ENCODE measurements at regions not wholly inside any gene's neighbourhood (a gene's known extent, or its start where the extent isn't known, plus 50 kb on each side); places are given as distances from the start of the nearest gene placed in this dataset.

DNA sequence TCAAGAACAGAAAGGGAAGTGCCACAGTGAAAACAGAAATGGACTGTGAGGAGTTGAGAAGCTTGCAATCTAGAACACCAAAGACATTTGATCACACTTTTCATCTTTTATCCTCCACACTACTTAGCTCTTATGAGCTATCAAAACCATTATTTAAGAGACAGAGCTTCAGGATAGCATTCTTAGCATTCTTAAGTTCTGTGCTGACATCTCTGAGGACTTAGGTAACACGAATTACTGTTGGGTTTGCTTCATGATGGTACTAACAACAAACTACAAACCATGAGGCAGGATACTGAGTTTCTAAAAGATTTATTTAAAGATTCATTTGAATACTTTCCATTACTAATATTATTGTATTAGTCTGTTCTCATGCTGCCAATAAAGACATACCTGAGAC, 1038.6 kb downstream of the TUSC7 start:
- DNase-seq, result no peak

DNA sequence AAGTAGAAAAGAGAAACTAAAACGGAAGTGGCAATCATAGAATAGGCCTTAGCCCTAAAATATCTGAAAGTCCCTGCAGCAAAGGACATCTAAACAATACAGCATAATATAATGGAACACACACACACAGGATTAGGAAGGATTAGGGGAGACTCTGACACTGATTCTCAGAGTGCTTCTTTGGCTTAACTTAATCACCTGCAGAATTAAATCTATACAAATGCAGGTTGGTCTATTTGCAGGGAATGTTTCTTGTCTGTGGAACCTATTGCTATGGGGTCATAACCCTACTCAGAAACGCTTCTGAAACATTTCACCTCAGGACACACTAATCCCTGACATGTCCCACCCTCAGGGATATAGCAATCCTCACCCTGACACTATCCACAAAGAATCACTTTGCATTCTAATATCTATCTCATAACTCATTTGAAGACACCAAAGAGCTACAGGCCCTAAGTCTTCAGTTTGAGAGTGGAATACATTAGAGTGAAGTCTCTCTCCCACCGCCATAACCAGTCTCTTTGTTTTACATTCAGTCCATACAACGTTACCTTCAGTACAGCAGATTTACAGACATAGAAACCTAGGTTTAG, 1041.2 kb downstream of the TUSC7 start:
- DNase-seq, result no peak

DNA sequence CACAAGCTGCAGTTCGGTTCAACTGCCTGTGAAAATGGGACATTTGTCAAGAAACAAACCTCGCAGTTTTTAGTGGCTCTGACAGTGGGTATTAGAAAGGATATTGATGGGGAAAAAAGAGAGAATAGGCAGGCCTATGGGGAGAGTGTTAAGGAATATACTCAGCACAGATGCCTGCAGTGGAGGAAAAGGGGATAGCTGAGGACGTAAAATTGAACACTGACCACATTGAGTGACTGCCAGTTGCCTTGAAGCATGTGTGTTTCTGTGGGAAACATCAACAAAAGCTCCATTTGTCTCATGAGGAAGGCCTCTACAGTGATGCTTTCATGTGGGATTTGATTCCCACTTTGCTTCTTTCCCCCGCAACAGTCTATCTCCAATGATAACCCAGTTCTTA, 1042.1 kb downstream of the TUSC7 start:
- no peak for DNase-seq

DNA sequence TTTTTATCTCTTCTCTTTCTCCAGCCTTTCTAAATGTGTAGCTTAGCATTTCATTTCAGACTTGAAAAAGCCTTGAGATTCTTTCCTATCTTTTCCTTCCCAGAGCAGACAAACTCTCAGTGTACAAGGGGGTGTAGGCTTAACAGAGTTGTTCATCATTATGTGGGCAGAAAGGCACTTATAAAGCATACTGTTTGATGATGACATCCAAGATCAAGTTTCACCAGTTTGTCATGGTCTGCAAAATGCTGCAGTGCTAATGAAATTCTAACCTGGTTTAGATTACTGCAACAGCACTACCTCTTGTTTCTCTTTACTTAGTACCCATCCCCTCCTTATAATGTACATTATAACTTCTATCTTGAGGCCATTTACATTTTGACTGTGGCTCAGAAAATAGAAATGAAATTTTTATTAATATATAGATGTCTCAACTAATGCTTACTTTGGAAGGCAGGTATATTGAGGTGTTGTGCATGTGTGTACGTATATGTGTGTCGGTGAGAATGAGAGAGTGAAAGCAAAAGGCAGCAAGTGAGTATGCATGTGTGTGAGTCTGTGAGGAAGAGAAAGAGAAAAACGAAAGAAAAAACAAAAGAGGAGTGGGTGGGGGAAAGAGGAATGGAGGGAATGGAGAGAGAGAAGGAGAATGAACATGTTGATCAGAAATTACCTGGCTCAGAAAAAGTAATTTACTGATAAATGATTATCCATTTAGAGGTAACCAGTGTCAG, 1043.6 kb downstream of the TUSC7 start:
- DNase-seq, result no peak

DNA sequence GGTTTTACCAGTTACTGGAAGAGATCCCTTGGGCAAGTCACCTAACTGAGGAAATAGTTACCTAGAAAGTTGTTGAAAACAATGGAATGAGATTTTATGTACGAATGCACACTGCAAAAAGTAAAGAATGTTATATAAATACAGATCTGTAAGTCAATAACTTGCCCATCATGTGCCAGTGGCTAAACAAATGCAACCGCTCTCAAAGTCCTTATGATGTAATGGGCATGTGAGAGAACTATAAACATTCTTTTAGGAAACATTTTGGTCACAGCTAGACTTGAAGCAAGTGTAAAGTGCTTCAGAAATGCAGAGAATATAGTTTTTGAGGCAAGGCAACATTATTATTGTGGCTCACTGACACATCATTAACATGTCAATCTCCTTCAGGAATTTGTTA, 1044.5 kb downstream of the TUSC7 start:
- DNase-seq, result no peak

DNA sequence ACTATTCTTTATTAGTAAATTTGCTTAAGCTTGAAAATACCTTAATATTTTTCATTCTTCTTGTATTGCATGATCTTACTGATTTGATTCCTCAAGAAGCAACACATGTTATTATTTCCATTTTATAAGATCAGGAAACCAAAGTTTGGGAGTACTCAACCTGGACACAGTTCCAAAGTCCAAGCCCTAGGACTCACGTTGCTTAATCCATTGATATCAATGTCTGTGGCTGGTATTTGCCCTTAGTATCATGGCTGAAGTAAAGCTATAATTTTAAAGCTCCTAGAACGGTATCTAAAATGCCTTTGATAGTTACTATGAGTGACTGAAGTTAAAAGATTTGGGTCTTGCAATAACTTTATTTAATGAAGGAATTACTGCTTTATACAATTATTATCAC, 1045.3 kb downstream of the TUSC7 start:
- DNase-seq, result no peak

DNA sequence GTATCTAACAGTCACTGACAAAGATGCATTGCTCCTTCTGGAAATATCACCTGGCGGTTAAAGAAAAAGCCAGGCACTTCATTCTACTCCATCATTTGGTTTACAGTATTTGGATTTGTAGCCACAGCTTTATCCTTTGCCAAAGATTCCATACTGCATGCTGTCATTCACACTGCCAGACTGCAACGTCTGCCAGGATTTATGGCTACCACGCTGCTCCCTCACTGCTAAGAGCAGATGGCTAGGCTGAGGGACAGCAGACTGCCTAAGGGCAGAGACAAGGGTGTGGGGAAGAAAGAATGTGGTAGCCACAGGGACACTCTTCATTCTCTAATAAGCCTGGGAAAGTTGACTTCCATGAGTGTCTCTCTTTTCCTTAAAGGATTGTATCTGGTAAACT, 1047.0 kb downstream of the TUSC7 start:
- DNase-seq, result no peak

DNA sequence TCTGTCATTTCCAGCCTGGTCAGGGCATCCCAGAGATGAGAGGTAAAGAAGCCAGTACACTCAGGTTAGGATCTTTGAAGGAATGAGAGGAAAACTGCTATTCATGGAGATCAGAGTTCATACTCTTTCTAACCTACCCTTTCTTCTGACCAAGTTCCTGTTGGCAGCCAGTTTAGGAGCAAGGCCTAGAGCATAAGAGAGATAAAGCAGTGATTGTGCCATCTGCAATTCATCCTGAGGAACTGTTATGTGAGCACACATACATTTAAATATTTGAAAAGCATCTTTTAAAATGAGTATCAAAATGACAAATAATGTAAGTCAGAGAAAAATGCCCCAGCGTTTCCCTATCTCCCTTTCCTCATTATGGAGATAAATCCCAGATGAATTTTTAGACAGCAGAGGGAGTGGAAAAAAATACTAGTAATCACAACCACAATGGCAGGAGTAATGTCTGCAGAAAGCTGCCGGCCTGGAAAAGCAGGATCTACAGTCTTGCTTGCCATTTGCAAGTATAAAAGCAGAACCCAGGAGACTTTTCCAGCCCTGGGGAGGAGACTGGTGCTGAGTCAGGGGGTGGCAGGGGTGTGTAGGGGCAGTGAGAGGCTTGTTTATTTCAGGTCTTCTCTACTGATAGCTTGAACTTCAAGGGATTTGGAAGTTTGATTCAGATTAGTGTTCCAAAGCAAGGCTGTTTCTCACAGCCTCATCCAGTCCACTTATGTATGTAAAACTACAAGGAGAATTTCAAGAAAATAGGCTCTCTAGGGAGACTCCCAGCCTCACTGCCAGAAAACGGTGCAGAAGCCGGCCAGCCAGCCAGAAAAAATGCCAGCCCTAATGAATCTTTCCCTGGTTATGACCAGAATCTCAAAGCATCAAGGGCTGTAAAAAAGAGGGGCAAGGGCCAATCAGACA, 1052.4 kb downstream of the TUSC7 start:
- DNase-seq, result no peak

DNA sequence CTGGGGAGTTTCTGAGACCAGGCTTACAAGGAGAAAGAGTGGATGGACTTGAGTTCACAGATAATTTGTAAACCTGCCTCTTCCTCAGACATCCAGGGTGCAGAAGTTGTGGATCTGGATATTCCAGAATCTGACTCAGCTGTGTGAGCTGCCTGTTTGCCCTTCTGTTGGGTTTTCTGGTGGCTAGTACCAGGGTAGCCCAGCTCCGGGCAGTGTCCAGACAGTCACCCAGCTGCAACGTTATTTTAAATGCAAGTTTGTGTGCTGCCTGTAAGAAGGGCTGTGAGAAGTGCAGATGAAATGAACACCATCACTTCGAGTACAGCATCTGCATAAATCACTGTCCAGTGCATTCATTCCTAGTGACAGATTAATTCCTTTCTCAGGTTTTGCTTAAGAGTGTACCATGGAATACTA, 1053.0 kb downstream of the TUSC7 start:
- DNase-seq, result no peak

DNA sequence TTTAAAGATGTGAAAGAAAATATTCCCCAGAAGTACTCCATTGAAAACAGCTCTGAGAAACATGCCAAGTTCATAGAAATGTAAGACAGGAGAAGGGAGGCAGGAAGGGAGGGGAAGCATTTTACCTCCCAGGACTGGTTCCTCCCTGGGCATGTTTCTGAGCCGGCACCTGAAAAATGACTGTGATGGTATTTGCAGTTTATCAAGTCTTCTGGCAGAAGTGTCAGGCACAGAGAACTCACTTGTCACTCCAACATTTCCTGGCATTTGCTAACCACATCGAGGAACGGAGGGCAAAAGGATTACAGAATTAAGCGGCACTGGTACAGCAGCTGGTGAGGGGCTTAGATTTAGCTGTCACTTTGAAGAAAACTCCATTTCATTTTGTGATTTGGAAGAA, 1054.0 kb downstream of the TUSC7 start:
- no peak for DNase-seq

DNA sequence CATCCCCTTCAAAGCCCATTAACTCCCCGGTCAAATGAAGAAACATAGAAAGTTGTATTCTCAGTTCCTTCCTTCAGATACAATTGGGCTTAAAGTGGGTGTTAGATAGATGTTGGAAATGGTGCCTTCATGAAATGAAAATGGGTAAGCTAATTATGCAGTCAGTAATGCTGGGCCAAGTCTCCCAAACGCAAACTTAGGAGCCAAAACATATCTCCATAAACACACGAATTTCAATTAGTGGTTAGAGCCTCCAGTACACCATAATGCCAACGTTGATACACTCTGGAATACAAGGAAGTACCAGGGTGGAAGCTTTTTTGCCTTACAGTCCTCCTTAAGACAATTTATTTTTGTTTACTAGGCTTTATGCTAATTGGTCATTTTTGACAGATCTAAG, 1059.0 kb downstream of the TUSC7 start:
- no peak for DNase-seq

DNA sequence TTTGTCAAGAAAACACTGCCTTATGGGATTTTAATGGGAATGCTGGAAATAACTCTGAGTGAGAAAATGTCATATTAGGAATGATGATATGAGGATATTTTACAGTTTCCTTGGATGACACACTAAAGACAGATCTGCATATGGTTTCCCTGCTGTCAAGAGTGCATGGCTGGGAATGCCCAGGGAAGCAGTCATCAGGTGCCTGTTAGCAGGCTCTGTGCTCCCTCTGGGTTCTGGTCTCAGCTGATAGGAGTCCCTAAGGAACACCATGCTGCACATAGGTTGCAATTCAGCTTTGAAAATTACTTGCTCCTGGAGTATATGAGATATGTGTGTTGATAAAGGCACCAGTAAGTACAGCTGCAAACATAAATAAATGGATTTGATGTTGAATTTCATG, 1064.6 kb downstream of the TUSC7 start:
- DNase-seq, result no peak

DNA sequence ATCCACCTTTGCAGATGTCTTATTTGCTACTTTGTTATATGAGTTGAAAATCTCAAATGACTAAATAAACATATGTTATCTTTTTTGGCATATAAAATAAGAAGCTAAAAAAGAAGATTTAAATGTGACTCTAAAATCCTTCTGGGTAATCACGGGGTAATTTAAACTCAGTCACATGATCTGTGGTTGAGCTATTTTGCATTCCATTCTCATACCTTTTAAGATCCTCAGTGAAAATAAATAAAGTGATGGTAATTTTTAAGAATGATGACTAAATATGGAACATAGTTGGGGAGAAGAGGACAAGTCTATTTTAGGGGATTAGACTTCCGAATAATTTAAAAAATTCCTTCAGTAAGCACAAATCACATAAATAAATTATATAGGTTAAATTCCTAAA, 1076.8 kb downstream of the TUSC7 start:
- no peak for DNase-seq

DNA sequence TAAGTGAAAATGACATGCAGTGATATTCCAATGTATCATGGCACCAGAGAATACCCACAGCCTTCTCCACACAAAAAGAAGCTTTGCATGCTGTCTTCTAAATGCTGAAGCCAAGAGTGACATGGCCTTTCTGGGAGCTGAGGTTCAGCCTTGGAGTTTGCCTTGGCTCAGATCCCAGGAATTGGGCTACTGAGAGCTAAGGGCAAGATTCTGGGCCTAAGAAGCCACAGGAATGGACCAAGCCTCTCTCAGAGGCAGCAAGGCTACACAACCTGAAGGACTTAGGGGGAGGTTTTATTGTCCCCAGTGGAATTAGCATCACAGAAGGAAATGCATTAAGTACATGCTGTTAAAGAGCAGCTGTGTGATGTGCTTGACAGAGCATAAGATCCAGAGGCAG, 1078.5 kb downstream of the TUSC7 start:
- no peak for DNase-seq

DNA sequence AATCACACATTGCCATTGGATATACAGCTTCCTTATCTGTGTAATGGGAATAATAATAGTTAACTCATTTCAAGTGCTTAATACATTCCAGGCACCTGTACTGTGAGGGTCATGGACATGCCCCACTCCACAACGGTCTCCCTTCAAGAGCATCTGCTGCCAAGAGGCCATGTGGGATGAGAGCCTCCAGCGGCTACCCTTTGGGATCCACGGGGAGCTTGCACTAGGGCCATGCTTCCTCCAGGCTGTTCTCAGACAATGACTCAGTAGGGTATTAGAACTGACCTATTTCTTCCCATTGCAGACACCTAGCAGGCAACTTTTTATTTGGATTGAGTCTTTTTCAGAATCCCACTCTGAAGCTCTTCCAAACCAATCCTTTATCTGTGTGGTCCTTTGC, 1078.9 kb downstream of the TUSC7 start:
- DNase-seq, result no peak

DNA sequence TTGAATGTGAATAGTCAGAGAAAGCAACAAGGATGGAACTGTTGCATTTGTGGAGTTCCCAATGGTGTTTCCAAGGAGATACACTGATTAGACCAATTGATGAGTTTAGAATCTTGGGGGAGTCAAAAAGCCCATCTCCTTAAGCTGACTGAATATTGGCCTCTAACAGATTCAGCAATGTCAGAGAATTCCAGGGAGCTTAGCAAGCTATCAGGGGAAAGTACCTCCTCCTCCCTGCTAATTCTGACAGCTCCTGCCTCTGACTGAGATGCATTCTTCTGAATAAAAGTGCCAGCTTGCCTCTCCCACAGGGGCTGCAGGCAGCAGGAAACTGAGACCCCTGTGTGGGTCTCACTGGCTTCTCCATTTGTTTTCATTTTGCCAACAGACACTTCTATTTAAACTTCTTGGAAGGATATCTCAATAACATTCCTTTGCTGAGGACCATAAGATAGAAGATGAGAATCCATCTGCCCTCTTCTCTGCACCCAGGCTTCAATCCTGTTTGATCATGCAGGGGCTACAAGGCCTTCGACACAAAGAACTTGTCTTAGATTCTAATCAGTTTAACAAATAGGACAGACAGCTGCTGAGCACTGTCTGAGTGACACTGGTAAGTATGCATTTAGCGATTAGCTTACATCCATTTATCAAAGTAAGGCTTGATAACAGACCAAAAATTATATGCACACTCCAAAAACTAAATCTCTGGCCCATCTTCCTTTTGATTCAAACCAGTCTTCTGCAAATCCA, 1080.8 kb downstream of the TUSC7 start:
- DNase-seq, result no peak

DNA sequence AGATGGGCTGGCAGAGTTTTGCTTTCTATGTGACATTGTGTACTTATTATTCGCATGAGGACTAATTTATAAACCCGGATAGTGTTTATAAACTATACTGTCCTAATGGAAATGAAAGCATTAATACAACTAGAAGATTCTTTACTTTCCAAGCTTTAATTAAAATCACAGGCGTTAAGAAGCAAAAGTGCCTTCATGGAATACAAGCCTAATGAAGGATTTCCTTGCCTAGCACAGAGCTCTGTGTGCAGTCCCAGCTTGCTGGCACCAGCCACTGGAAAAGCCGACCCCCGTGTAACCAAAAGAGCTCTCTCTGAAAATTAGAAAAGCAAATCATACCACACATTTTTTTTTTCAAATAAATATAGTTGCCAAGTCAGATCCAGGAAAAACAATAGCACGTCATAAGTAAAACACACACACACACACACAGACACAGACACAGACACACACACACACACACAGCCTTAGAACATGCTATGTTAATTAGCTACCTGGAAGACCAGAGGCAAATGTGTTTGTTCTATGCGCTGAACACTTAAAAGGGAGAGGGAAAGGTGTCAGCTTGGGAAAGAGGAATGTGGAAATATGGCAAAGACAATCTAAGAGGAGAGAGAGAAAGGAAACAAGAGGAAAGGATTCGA, 1084.2 kb downstream of the TUSC7 start:
- DNase-seq, result no peak

DNA sequence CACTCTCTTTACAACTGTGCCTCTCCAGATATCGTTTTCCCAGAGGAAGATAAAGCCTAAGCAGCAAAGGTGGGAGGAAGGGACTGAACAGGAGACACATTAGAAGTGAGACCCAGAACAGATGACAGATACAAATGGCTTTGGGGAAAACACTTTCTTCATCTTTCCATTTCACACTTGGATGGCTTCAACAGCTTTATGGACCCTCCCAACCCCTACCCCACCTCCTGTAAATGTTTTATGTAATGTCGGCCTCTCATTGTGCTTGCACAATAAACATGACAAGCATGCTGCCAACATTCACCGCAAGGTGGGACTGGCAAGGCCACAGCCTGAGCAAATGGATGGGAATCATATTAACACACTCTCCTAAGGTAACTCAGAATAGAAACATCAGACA, 1088.6 kb downstream of the TUSC7 start:
- no peak for DNase-seq

DNA sequence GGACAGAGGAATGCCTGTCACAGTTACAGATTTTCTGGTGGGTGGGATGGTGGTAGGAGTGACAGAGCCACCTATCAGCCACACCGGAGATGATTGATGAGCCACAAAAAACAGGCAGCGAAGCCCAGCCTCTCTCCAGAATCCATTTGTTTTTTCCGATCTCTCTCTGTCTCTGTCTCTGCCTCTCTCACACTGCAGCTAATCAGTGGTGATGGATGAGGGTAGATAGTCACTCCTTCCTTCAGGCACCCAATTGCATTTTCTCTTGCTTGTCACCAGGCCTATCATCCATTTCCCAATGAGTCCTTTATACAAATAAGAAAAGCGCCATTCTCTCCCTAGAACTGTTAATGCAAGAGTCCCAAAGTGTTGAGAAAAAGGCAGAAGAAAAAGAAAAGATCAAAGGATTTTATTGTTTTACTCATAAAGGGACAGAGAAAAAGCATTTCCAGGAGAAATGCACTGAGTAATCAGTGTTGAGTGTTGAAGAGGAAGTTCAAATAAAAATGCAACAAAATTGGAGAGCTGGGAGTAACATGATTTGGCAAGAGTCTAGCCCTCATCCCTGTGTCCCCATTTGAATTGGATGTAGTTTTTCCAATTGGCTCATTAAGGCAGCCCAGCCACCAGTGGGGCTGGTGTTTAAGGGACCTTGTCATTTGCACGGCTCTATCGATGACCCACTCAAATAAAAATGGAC, 1089.3 kb downstream of the TUSC7 start:
- DNase-seq, result no peak

DNA sequence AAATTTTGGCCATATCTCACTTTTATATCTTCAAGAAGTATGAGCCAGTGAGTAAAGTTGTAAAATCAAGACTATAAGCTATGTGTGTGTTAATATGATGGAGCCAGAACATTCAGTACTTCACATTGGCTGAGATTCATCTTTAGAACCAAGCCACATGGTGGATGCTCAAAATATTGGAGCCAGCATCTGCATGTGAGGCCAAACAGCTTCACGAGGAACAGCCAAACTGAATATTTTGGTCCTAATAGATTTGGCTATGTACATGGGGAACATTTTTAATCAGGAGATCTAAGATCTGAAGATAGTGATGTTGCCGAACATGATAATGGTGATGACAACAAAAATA, 1089.8 kb downstream of the TUSC7 start:
- no peak for DNase-seq

DNA sequence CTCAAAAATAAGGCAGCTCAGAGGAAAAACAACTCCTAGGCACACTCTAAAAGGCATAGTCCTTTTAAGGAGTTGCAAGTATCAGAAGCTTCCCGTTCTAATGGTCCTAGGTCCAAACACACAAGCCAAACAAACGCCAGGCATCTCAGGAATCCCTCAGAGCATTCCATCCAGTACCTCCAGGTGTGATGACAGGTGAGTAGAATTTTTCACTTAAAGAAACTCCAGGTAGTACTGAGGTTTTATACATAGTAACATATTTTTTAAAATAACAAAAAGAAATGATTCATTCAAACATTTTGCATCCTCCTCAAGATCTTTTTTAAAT, 1092.3 kb downstream of the TUSC7 start:
- no peak for DNase-seq
